CD4-positive, alpha-beta T cell (primary cell): ENCODE measurements at regions not wholly inside any gene's neighbourhood (a gene's known extent, or its start where the extent isn't known, plus 50 kb on each side); places are given as distances from the start of the nearest gene placed in this dataset.

Experiments
- ATAC-seq: fragments of 200-7000 bp; cut with Tn5 transposase; one replicate; pipeline ENCODE4 v1.10.0; 2022; ENCODE audit warnings: mild to moderate bottlenecking; ENCODE audit not compliant: poor library complexity
- CTCF ChIA-PET: fragments of 350-600 bp; sonication (Branson Sonifier 250); formaldehyde crosslinking; loops from one replicate; lab custom pipeline; 2021; ENCODE audit warnings: antibody characterized with exemption, inconsistent platforms; lab: Charles Lee
- POLR2A ChIA-PET: fragments of 350-600 bp; sonication (Branson Sonifier 250); formaldehyde crosslinking; loops from one replicate; lab custom pipeline; 2021; ENCODE audit warnings: antibody characterized with exemption, inconsistent platforms; lab: Charles Lee
- DNase-seq, 14 experiments: peaks; one replicate each; pipeline ENCODE4 v3.0.0-alpha.2; 2013 to 2020; ENCODE audit warnings: mixed read lengths in 2 of 14
- H3K27ac ChIP-seq, 2 donors: one replicate each; pipeline versions ENCODE4 v1.5.1 to v1.7.0; 2013; ENCODE audit warnings: low read length in 2 of 2, low read depth in 1 of 2, mild to moderate bottlenecking in 1 of 2
- H3K27me3 ChIP-seq, 2 experiments: 1 replicate in 1 of 2; 2 replicates in 1 of 2; pipeline versions ENCODE4 v1.6.1 to v1.7.0; 2013; ENCODE audit warnings: low read length in 2 of 2, control low read depth in 1 of 2, mild to moderate bottlenecking in 1 of 2, moderate library complexity in 1 of 2; ENCODE audit not compliant: insufficient read depth in 2 of 2, control insufficient read depth in 1 of 2
- H3K36me3 ChIP-seq: one replicate; pipeline ENCODE4 v1.6.1; 2013; ENCODE audit warnings: low read length, control low read depth; ENCODE audit not compliant: insufficient read depth
- H3K4me1 ChIP-seq: one replicate; pipeline ENCODE4 v1.6.1; 2013; ENCODE audit warnings: low read length, control low read depth; ENCODE audit not compliant: insufficient read depth
- H3K4me3 ChIP-seq: one replicate; pipeline ENCODE4 v1.5.1; 2013; ENCODE audit warnings: mild to moderate bottlenecking, low read length, moderate library complexity
- H3K9me3 ChIP-seq, 2 experiments: 1 replicate in 1 of 2; 2 replicates in 1 of 2; pipeline versions ENCODE4 v1.6.1 to v1.7.0; 2013; ENCODE audit warnings: low read length in 2 of 2, mild to moderate bottlenecking in 2 of 2, control low read depth in 1 of 2, moderate library complexity in 1 of 2; ENCODE audit not compliant: control insufficient read depth in 1 of 2, insufficient read depth in 1 of 2
- H3K27ac Mint-ChIP-seq: one replicate; pipeline ENCODE4 v1.8.0; 2020; ENCODE audit warnings: mixed read lengths
- H3K27me3 Mint-ChIP-seq: one replicate; pipeline ENCODE4 v1.8.0; 2021; ENCODE audit warnings: mixed read lengths
- H3K36me3 Mint-ChIP-seq: one replicate; pipeline ENCODE4 v1.8.0; 2021; ENCODE audit warnings: low read depth, mixed read lengths
- H3K4me1 Mint-ChIP-seq: one replicate; pipeline ENCODE4 v1.8.0; 2021; ENCODE audit warnings: low read depth, mixed read lengths
- H3K4me3 Mint-ChIP-seq: one replicate; pipeline ENCODE4 v1.8.0; 2020; ENCODE audit warnings: mild to moderate bottlenecking, mixed read lengths
- H3K9me3 Mint-ChIP-seq: one replicate; pipeline ENCODE4 v1.8.0; 2020; ENCODE audit warnings: mixed read lengths
- intact Hi-C, 2 experiments: fragments of 100-400 bp; cut with DNase I in 1 of 2; cut with micrococcal nuclease in 1 of 2; formaldehyde crosslinking; loops; one replicate each; pipeline versions ENCODE4 v1.15.1 to v1.9.0; 2023 to 2025; cut with DNase I, micrococcal nuclease
- TF ChIP-seq, protein P1 (sequence below): fragments of 200-600 bp; IDR thresholded peaks from one replicate; pipeline ENCODE4 v1.8.0; 2022; ENCODE audit warnings: antibody characterized with exemption, mild to moderate bottlenecking

DNA sequence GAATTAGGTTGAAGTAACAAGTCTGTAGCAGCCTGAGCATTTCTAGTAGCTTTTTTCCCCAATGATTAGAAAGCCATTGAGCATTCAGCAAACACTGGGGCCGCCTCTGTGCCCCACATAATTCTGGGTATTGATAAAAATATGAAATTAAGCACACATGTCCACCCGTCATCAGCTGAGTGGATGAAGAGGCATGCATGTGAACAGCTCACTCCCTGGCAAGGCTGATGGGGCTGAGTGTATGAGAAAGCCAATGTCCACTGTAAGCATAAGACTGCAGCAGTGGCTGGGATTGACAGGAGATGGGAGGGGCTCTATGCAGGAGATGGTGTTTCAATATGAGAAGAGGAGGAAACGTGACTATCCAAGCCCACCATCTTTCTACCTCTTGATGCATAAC lies 124.4 kb upstream of the KLHL29 start:
- DNase-seq (no peak), ATAC-seq (no peak)
- H3K27ac ChIP-seq = no peak overlapping the region
- intact Hi-C loops = no loop called here
- no peak overlapping the region for H3K4me3 ChIP-seq
- no peak overlapping the region for H3K27ac Mint-ChIP-seq
- no peaks in the 10 kb centered on the region for H3K36me3 Mint-ChIP-seq
- H3K27me3 ChIP-seq = no peaks in the 10 kb centered on the region
- H3K4me3 Mint-ChIP-seq = no peak overlapping the region
- H3K27me3 Mint-ChIP-seq = peaks cover 4% of the 10 kb centered on the region
- TF ChIP-seq, protein P1, sequence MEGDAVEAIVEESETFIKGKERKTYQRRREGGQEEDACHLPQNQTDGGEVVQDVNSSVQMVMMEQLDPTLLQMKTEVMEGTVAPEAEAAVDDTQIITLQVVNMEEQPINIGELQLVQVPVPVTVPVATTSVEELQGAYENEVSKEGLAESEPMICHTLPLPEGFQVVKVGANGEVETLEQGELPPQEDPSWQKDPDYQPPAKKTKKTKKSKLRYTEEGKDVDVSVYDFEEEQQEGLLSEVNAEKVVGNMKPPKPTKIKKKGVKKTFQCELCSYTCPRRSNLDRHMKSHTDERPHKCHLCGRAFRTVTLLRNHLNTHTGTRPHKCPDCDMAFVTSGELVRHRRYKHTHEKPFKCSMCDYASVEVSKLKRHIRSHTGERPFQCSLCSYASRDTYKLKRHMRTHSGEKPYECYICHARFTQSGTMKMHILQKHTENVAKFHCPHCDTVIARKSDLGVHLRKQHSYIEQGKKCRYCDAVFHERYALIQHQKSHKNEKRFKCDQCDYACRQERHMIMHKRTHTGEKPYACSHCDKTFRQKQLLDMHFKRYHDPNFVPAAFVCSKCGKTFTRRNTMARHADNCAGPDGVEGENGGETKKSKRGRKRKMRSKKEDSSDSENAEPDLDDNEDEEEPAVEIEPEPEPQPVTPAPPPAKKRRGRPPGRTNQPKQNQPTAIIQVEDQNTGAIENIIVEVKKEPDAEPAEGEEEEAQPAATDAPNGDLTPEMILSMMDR = no peak
- POLR2A ChIA-PET = no interaction called here
- H3K36me3 ChIP-seq = no peaks in the 10 kb centered on the region
- H3K4me1 ChIP-seq = no peaks in the 10 kb centered on the region
- H3K4me1 Mint-ChIP-seq = no peaks in the 10 kb centered on the region
- H3K9me3 Mint-ChIP-seq = no peaks in the 10 kb centered on the region
- CTCF ChIA-PET = no interaction called here
- no peaks in the 10 kb centered on the region for H3K9me3 ChIP-seq

DNA sequence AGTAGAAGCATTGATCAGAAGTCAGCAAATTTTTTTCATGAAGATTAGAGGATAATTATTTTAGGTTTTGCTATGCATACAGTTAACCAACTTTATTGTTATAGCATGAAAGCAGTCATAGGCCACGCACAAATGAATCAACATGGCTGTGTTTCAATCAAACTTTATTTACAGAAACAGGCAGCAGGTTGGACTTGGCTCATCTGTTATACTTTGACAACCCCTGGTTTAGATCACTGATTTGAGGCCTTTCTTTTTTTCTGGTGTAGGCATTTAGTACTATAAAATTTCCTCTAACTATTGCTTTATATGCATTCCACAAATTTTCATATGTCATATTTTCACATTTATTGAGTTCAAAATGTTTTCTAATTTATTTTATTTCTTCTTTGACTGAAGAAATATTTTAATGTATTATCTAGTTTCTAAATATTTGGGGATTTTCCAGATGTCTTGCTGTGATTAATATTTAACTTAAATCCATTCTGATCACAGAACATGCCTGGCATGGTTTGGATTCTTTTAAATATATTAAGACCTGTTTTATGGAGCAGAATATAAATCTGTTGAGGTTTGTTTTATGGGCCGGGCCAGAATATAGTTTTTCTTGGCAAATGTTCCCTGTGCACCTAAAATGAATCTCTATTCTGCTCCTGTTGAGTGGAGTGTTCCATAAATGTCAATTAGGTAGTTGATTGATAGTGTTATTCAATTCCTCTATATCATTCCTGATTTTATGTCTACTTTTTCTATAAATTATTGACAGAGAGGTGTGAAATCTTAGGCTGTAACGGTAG lies 116.3 kb upstream of the KLHL29 start:
- Histone ChIP-seq H3K27me3 (no peaks in the 10 kb centered on the region), H3K27ac (no peak overlapping the region), H3K4me1 (no peaks in the 10 kb centered on the region), H3K36me3 (no peaks in the 10 kb centered on the region), H3K4me3 (no peak overlapping the region), H3K9me3 (no peaks in the 10 kb centered on the region)
- TF ChIP-seq, protein P1 = no peak
- no peak overlapping the region for H3K27ac Mint-ChIP-seq
- H3K4me3 Mint-ChIP-seq = no peak overlapping the region
- ChIA-PET CTCF (no interaction called here), POLR2A (no interaction called here)
- no peaks in the 10 kb centered on the region for H3K9me3 Mint-ChIP-seq
- ATAC-seq = no peak
- DNase-seq = no peak
- peaks cover 25% of the 10 kb centered on the region for H3K27me3 Mint-ChIP-seq
- H3K36me3 Mint-ChIP-seq = no peaks in the 10 kb centered on the region
- intact Hi-C loops = no loop called here
- no peaks in the 10 kb centered on the region for H3K4me1 Mint-ChIP-seq

DNA sequence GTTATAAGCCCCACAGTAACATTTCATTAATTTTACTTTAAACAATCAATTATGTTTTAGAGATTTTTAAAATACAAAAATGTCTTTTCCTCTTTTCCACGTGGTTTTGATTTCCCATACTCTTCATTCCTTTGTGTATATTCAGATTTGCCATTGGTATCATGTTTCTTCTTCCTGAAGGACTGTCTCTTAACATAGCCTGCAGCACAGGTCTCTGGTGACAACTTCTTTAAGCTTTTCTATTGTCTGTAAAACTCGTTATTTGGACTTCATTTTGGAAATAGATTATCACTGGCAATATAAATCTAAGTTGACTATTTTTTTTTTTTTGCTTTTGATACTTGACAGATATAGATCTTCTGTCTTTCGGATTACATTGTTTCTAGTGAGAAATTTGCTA lies 115.2 kb upstream of the KLHL29 start:
- no peaks in the 10 kb centered on the region for H3K36me3 Mint-ChIP-seq
- no peak overlapping the region for H3K27ac ChIP-seq
- no peaks in the 10 kb centered on the region for H3K9me3 Mint-ChIP-seq
- H3K4me3 Mint-ChIP-seq = no peak overlapping the region
- ChIA-PET CTCF (no interaction called here), POLR2A (no interaction called here)
- H3K9me3 ChIP-seq = peaks cover 0 to under 1% of the 10 kb centered on the region in 2 experiments
- ATAC-seq = no peak
- H3K27ac Mint-ChIP-seq = no peak overlapping the region
- no peaks in the 10 kb centered on the region for H3K4me1 Mint-ChIP-seq
- H3K36me3 ChIP-seq = no peaks in the 10 kb centered on the region
- no peak overlapping the region for H3K4me3 ChIP-seq
- intact Hi-C loops = no loop called here
- TF ChIP-seq, protein P1 = no peak
- DNase-seq = no peak
- peaks cover 33% of the 10 kb centered on the region for H3K27me3 Mint-ChIP-seq
- H3K4me1 ChIP-seq = no peaks in the 10 kb centered on the region
- H3K27me3 ChIP-seq = no peaks in the 10 kb centered on the region
